SHP77 (cell line): ENCODE measurements at regions not wholly inside any gene's neighbourhood (a gene's known extent, or its start where the extent isn't known, plus 50 kb on each side); places are given as distances from the start of the nearest gene placed in this dataset.

ENCODE experiments used
- DNase-seq, 2 experiments: peaks; one replicate each; lab custom pipeline; 2025; lab: John Stamatoyannopoulos, UW

GRCh38 chr2:181770150-181770549, 89.8 kb upstream of the NEUROD1 start:
- no peak for DNase-seq

- no peak for DNase-seq
Observed at GRCh38 chr2:181771356-181771755, 91.0 kb upstream of the NEUROD1 start.

- DNase-seq, result no peak
Observed at GRCh38 chr2:181772334-181772733, 92.0 kb upstream of the NEUROD1 start.

GRCh38 chr2:181772777-181773176, 92.5 kb upstream of the NEUROD1 start:
- DNase-seq, result no peak

- no peak for DNase-seq
Observed at GRCh38 chr2:181774685-181775084, 94.4 kb upstream of the NEUROD1 start.

- DNase-seq, result no peak
Observed at GRCh38 chr2:181776336-181776735, 96.0 kb upstream of the NEUROD1 start.

- DNase-seq, result no peak
Observed at GRCh38 chr2:181777734-181778133, 97.4 kb upstream of the NEUROD1 start.

GRCh38 chr2:181778621-181779201, 98.4 kb upstream of the NEUROD1 start:
- DNase-seq, result no peak

- no peak for DNase-seq
Observed at GRCh38 chr2:181779288-181780021, 99.1 kb upstream of the NEUROD1 start.

- DNase-seq, result no peak
Observed at GRCh38 chr2:181780047-181780651, 99.8 kb upstream of the NEUROD1 start.

GRCh38 chr2:181780657-181781056, 100.3 kb upstream of the NEUROD1 start:
- no peak for DNase-seq

- DNase-seq, result peak in 1 of 2 experiments; percentile 1
Observed at GRCh38 chr2:181781078-181781786, 100.9 kb upstream of the NEUROD1 start.

GRCh38 chr2:181782660-181783059, 102.3 kb upstream of the NEUROD1 start:
- DNase-seq, result no peak

GRCh38 chr2:181784556-181784955, 104.2 kb upstream of the NEUROD1 start:
- peak in 1 of 2 experiments; percentile 6 for DNase-seq

GRCh38 chr2:181785691-181786344, 105.5 kb upstream of the NEUROD1 start:
- DNase-seq, result no peak

- no peak for DNase-seq
Observed at GRCh38 chr2:181786371-181787228, 104.9 kb upstream of the ITPRID2 start.

- no peak for DNase-seq
Observed at GRCh38 chr2:181787310-181788048, 104.1 kb upstream of the ITPRID2 start.

GRCh38 chr2:181788897-181789555, 102.5 kb upstream of the ITPRID2 start:
- DNase-seq, result no peak

GRCh38 chr2:181789827-181790448, 101.6 kb upstream of the ITPRID2 start:
- DNase-seq, result no peak
